NCI-H2196 (cell line): ENCODE measurements at regions not wholly inside any gene's neighbourhood (a gene's known extent, or its start where the extent isn't known, plus 50 kb on each side); places are given as distances from the start of the nearest gene placed in this dataset.
"Not testable (repeated sequence)": the region's sequence is repeated elsewhere in the genome, so short reads cannot be mapped to it uniquely, and the experiment has no call there.

ENCODE experiments used
- DNase-seq: peaks from one replicate; lab custom pipeline; 2025; ENCODE audit not compliant: unreplicated experiment; lab: John Stamatoyannopoulos, UW

GRCh38 chr16:79954921-79955705 is 354.6 kb upstream of the MAF start:
- DNase-seq = no peak

- no peak for DNase-seq
Measured at GRCh38 chr16:79950932-79951719, 350.6 kb upstream of the MAF start.

DNA sequence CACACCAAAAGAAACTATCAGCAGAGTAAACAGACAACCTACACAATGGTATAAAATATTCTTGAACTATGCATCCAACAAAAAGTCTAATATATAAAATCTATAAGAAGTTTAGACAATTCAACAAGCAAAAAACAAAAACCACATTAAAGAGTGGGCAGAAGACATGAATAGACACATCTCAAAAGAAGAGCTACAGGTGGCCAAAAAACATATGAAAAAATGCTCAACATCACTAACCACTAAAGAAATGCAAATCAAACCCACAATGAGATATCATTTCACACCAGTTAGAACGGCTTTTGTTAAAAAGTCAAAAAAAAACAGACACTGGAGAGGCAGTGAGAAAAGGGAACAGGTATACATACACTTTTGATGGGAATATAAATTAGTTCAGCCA is 348.9 kb upstream of the MAF start:
- DNase-seq = no peak

GRCh38 chr16:79947771-79948170 is 347.2 kb upstream of the MAF start:
- no peak for DNase-seq

DNA sequence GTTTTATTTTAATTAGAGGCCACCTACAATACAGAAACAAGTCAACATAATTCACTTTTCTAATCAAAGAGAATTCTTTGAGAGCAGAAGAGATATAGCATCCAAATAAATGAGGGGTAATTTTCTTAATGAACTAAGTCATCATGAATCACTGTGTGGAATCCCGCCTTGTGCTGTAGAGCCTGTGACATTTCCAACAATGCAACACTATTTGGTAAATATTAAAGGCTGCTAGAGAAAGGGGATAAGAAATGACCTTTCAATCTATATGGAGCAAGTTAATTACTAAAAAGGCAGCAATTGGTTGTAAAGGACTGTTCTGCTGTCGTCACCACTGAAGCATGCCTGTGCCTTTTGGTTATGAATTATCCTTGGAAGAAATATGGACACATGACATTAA is 345.7 kb upstream of the MAF start:
- no peak for DNase-seq

DNA sequence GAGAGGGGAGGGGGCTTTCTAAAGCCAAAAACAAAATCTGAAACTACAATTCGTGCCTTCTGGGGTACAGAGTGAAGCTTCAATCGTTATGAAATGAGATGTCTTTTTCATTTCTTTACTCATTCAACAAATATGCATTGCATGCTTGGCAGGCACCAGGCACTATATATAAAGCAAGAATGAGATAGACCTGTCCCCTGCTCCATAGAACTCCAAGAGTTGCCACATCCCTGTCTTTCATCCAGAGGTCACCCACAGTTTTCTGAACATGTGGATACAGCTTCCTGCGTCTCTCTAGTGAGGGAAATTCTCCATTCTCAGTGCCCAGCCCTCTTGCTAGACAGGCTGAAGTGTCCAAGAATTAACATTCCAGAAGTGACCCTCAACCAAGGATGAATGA is 343.2 kb upstream of the MAF start:
- no peak for DNase-seq

DNA sequence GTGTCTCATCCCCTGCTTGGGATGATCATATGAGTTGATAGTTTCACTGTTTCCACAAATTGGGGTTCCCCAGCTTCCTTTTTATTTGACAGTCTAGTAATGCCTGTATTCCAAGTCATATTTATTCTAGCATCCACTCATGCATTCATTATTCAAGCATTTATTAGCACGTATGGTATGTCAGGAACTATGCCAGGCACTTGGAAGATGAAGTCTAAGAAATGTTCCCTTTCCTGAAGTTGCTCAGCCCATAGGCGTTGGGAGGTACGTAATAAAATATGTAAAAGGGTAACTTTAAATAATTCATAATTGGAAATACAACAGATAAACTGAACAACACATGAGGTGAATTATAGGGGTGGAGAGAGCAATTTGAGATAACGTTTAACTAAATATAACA is 338.0 kb upstream of the MAF start:
- no peak for DNase-seq

DNA sequence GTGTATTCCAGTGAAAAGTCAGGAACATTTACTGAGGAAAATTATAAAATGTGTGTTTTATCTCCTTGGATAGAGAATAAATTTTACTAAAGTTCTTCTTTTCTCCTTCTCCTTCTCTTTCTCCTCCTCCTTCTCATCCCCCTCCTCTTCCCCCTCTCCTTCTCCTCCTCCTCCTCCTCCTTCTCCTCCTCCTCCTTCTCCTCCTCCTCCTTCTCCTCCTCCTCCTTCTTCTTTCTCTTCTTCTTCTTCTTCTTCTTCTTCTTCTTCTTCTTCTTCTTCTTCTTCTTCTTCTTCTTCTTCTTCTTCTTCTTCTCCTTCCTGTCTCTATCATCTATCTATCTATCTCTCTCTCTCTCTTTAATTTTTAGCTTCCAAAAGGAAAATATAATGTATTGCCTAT is 337.1 kb upstream of the MAF start:
- DNase-seq = not testable (repeated sequence)

DNA sequence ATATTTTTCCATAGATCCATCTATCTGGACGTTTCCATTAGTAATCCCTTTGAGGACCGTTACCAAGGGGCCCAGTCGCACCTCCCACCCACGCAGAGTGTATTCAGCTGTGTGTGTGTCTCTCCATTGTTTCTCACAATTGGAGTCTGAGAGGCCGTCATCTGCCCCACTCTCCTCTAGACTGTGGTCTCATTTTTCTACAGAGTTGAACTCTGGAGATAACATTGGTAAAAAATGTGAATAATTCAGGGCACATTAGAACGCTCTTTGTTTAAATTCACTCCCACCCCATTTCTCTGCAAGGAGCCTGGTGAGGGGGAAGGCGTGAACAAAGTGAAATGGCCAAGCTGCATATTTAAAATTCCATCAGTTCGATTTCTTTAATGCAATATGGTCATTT is 333.1 kb upstream of the MAF start:
- no peak for DNase-seq

GRCh38 chr16:79932572-79932971 is 332.0 kb upstream of the MAF start:
- no peak for DNase-seq

DNA sequence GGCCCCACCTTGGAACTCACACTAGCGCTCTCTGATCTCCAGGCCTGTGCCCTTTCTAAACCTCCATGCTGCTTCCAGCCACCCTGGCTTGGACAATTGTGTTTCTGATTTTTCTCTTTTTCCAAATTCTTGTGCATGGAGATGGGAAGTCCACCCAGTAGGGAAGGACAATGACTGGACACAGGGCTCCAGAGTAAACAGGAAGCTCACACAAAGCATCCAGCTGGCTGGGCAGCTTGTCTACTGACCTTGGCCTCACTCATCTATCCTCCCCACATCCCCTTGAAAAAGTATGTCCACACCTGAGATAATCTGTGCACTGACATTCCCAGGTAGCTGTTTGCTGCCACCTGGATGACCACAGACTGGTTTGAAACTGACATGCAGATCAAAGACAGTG is 331.2 kb upstream of the MAF start:
- no peak for DNase-seq

DNA sequence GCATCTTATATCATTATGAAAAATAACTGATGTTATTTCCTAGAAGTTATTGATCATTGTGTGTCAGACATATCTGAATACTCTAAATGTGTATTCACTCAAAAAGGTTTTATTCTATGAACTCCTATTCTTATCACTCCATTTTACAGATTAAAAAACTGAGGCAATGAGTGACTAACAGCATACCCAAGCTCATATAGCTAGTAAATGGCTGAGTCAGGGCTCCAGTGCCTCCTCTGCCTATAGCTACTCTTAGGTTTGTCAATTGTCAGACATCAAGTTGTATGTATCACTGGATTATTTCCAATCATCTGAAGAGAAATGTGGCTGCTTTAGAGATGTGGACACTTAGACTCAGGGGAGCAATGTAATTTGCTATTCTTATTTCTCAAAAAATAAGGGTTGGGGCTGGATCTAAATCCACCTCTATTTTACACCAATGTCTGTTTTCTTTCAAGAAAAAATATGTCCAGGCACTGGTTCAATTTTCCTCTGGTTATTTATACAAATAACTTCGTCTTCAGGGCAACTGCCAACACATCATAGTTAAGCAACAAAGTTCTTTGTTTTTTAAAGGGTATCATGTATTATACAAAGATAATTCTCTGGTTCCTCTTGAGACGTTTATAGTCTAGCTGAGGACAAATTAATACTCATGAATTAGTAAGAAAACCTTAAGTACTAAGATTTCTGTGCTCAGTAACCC is 328.9 kb upstream of the MAF start:
- DNase-seq = no peak

DNA sequence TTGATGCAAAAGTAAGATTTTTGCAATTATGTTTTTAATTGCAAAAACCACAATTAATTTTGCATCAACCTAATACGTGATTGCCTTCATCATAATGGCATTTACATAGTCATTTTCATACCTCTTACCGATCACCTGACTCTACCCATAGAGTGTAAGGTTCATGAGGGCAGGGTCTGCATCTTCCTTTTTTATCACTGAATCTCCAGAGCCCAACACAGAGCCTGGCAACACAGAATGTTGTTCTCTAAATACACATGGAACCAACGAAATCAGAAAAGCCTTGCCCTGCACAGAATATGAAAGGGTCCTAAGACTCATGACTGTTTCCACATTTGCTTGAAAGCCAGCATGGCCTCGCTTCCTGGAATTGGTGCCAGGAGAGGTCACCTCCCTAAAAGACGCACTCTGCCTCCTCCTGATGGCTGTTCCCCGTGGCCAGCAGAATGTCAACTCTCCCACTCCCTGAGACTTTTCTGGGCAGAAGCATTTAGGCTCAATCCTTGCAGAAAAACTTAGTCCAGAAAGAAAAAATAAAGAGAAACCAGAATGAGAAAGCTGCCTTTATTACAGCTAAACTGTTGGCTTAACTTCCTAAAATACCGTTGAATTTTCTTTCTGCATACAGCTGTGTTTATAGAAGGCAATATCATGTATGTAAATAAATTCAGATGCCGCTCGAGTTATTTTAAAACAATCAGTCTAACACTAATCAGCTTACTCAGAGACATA is 327.8 kb upstream of the MAF start:
- DNase-seq = no peak

DNA sequence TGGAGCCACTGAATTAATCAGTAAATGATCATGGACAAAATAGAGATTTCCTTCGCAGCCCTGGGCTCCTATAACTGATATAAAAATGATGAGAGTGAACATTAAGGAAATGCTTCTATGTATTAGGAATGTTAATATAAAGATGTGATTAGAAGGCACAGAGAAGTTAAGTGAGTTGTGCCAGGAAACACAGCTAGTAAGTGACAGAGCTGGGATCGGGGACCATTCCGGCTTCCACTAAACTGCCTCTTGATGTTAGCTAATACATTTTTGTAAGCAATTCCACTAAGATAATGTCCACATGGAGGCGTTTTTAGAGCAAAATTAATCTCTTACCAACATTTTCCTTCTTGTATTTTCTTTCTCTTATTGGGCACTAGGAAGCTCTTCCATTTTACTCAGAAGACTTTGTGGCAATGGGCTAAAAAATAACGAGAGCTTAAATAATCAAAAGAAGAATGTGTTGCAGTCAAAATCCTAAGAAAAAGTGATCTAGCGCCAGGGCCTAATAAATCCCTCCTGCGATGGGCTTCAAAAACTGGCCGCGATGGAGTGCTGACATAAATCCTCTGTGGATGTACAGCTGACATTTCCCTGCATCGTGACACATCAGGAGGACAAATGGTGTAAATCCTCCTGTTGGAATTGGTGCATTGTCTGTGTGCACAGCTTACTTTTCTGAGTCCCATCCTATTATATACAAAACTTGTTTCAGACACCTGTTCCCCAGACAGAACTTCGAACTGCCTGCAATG is 326.1 kb upstream of the MAF start:
- no peak for DNase-seq

DNA sequence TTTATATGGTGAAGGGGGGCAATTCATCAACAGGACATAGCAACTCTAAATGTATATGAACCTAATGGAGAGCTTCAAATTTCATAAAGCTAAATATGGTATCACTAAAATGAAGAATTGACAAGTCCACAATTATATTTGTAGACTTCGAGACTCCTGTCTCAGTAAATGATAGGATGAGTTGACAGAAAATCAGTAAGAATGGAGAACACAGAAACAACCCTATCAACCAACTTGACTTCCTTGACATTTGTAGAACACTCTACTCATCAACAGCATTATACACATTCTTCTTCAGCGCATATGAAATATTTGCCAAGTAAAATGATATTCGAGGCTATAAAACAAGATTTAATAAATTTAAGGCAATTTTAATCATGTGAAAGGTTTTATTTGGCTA is 322.9 kb upstream of the MAF start:
- no peak for DNase-seq

DNA sequence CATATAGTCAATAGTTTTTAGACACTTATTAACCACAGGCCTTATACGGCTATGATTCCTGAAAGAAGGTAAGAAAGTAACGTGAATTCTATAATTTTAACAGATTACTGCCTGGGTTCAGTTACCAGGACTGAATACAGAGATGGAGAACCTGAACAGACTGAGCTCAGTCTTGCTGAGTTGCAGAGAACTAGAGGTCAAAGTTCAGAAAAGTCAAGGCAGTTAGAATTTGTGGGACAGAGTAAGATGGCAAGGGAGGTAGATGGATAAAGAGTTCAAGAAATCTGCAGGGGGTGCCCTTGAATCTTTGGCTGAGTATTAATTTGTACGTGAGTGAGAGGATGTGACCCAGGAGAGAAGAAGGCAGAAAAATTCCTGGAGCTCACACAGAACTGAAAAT is 320.1 kb upstream of the MAF start:
- DNase-seq = no peak

GRCh38 chr16:79918916-79919315 is 318.4 kb upstream of the MAF start:
- DNase-seq = no peak

GRCh38 chr16:79915761-79916160 is 315.2 kb upstream of the MAF start:
- no peak for DNase-seq

- DNase-seq = no peak
Measured at GRCh38 chr16:79914961-79915720, 314.6 kb upstream of the MAF start.
